H54 (cell line): ENCODE measurements at regions not wholly inside any gene's neighbourhood (a gene's known extent, or its start where the extent isn't known, plus 50 kb on each side); places are given as distances from the start of the nearest gene placed in this dataset.

Experiments used
- DNase-seq: peaks from one replicate; pipeline ENCODE4 v3.0.0; 2011; ENCODE audit warnings: low spot score, mixed read lengths; ENCODE audit not compliant: insufficient read length
- FAIRE-seq: peaks from 3 replicates; lab custom pipeline; 2011; peaks lifted over from hg19 to GRCh38; lab: Jason Lieb, UNC
- POLR2A ChIP-seq: IDR thresholded peaks from 2 replicates; pipeline ENCODE4 v1.6.1; 2011; ENCODE audit warnings: low read depth, mild to moderate bottlenecking, low read length

- no peak for TF ChIP-seq POLR2A
- FAIRE-seq (no peak), DNase-seq (no peak)
Observed at GRCh38 chr6:93105017-93105416, 314.3 kb downstream of the EPHA7 start.

GRCh38 chr6:93104195-93104817, 315.1 kb downstream of the EPHA7 start:
- FAIRE-seq: no peak
- TF ChIP-seq POLR2A: no peak
- DNase-seq: no peak

- no peak for FAIRE-seq
- no peak for TF ChIP-seq POLR2A
- DNase-seq: no peak
Observed at GRCh38 chr6:93088621-93089501, 330.5 kb downstream of the EPHA7 start.

- TF ChIP-seq POLR2A: no peak
Observed at GRCh38 chr6:93087606-93088005, 331.8 kb downstream of the EPHA7 start.

GRCh38 chr6:93086351-93086750, 333.0 kb downstream of the EPHA7 start:
- no peak for TF ChIP-seq POLR2A
- DNase-seq (no peak), FAIRE-seq (no peak)

More at GRCh38 chr6:93087606-93088005, 331.8 kb downstream of the EPHA7 start:
- DNase-seq: no peak
- no peak for FAIRE-seq

GRCh38 chr6:93083337-93084230, 335.8 kb downstream of the EPHA7 start:
- no peak for FAIRE-seq

GRCh38 chr6:93081901-93082300, 337.5 kb downstream of the EPHA7 start:
- no peak for TF ChIP-seq POLR2A
- FAIRE-seq (no peak), DNase-seq (no peak)

More at GRCh38 chr6:93083337-93084230, 335.8 kb downstream of the EPHA7 start:
- DNase-seq: no peak
- no peak for TF ChIP-seq POLR2A

- no peak for DNase-seq
- TF ChIP-seq POLR2A: no peak
- FAIRE-seq: no peak
Observed at GRCh38 chr6:93079061-93079460, 340.3 kb downstream of the EPHA7 start.

GRCh38 chr6:93073811-93074210, 345.5 kb downstream of the EPHA7 start:
- no peak for TF ChIP-seq POLR2A
- FAIRE-seq (no peak), DNase-seq (no peak)

- FAIRE-seq (no peak), DNase-seq (no peak)
- TF ChIP-seq POLR2A: no peak
Observed at GRCh38 chr6:93069856-93070255, 349.5 kb downstream of the EPHA7 start.

- no peak for FAIRE-seq
- no peak for DNase-seq
- TF ChIP-seq POLR2A: no peak
Observed at GRCh38 chr6:93059911-93060310, 359.4 kb downstream of the EPHA7 start.

GRCh38 chr6:93057584-93057983, 361.8 kb downstream of the EPHA7 start:
- TF ChIP-seq POLR2A: no peak
- FAIRE-seq (no peak), DNase-seq (no peak)

- no peak for TF ChIP-seq POLR2A
- no peak for DNase-seq
- FAIRE-seq: no peak
Observed at GRCh38 chr6:93048381-93048780, 371.0 kb downstream of the EPHA7 start.

- DNase-seq (no peak), FAIRE-seq (no peak)
- TF ChIP-seq POLR2A: no peak
Observed at GRCh38 chr6:93047033-93047432, 372.3 kb downstream of the EPHA7 start.

GRCh38 chr6:93045156-93045555, 374.2 kb downstream of the EPHA7 start:
- no peak for FAIRE-seq
- TF ChIP-seq POLR2A: no peak
- DNase-seq: no peak
